Glutamatergic neuron (in vitro differentiated cells): ENCODE measurements at regions not wholly inside any gene's neighbourhood (a gene's known extent, or its start where the extent isn't known, plus 50 kb on each side); places are given as distances from the start of the nearest gene placed in this dataset.

Source experiments
- DNase-seq: peaks from one replicate; pipeline ENCODE4 v3.0.0; 2022
- H3K27ac Mint-ChIP-seq: one replicate; pipeline ENCODE4 v1.8.0; 2020; ENCODE audit warnings: mild to moderate bottlenecking, mixed read lengths, inconsistent platforms; ENCODE audit not compliant: unreplicated experiment
- H3K27me3 Mint-ChIP-seq: one replicate; pipeline ENCODE4 v1.8.0; 2020; ENCODE audit warnings: mild to moderate bottlenecking, moderate library complexity, mixed read lengths, inconsistent platforms; ENCODE audit not compliant: unreplicated experiment
- H3K36me3 Mint-ChIP-seq: one replicate; pipeline ENCODE4 v1.8.0; 2020; ENCODE audit warnings: mild to moderate bottlenecking, mixed read lengths, inconsistent platforms; ENCODE audit not compliant: unreplicated experiment
- H3K4me1 Mint-ChIP-seq: one replicate; pipeline ENCODE4 v1.8.0; 2020; ENCODE audit warnings: mild to moderate bottlenecking, low read depth, mixed read lengths, inconsistent platforms; ENCODE audit not compliant: unreplicated experiment
- H3K4me3 Mint-ChIP-seq: one replicate; pipeline ENCODE4 v1.8.0; 2020; ENCODE audit warnings: mild to moderate bottlenecking, mixed read lengths, inconsistent platforms; ENCODE audit not compliant: unreplicated experiment
- H3K9me3 Mint-ChIP-seq: one replicate; pipeline ENCODE4 v1.8.0; 2020; ENCODE audit warnings: mild to moderate bottlenecking, moderate library complexity, mixed read lengths, inconsistent platforms; ENCODE audit not compliant: unreplicated experiment
- TF ChIP-seq, protein P1 (sequence below): fragments of 200-600 bp; sonication (generic); IDR thresholded peaks from one replicate; pipeline ENCODE4 v1.5.0; 2021; ENCODE audit not compliant: partially characterized antibody, unreplicated experiment

DNA sequence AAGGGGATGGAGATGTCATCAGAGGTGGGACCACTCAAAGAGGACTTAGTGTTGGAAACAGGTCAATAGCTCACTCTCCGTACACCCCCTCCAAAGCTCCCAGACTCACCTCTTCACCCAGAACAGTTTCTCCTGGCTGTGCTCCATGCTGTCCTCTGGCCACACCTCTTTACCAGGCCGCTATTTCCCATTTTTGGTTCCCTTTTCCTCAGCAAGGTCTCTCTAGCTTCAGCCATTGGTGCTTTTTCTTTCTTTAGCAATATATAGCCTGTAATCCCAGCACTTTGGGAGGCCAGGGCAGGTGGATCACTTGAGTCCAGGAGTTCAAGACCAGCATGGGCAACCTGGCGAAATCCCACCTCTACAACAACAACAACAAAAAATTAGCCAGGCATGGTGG, 123.6 kb upstream of the SMAD3 start:
- Mint-ChIP-seq H3K27me3 (peaks cover 8% of the 10 kb centered on the region), H3K27ac (no peak overlapping the region), H3K9me3 (peaks cover 2% of the 10 kb centered on the region), H3K4me1 (peaks cover 2% of the 10 kb centered on the region), H3K36me3 (no peaks in the 10 kb centered on the region), H3K4me3 (no peak overlapping the region)
- DNase-seq, result no peak
- TF ChIP-seq, protein P1, sequence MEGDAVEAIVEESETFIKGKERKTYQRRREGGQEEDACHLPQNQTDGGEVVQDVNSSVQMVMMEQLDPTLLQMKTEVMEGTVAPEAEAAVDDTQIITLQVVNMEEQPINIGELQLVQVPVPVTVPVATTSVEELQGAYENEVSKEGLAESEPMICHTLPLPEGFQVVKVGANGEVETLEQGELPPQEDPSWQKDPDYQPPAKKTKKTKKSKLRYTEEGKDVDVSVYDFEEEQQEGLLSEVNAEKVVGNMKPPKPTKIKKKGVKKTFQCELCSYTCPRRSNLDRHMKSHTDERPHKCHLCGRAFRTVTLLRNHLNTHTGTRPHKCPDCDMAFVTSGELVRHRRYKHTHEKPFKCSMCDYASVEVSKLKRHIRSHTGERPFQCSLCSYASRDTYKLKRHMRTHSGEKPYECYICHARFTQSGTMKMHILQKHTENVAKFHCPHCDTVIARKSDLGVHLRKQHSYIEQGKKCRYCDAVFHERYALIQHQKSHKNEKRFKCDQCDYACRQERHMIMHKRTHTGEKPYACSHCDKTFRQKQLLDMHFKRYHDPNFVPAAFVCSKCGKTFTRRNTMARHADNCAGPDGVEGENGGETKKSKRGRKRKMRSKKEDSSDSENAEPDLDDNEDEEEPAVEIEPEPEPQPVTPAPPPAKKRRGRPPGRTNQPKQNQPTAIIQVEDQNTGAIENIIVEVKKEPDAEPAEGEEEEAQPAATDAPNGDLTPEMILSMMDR, result no peak

DNA sequence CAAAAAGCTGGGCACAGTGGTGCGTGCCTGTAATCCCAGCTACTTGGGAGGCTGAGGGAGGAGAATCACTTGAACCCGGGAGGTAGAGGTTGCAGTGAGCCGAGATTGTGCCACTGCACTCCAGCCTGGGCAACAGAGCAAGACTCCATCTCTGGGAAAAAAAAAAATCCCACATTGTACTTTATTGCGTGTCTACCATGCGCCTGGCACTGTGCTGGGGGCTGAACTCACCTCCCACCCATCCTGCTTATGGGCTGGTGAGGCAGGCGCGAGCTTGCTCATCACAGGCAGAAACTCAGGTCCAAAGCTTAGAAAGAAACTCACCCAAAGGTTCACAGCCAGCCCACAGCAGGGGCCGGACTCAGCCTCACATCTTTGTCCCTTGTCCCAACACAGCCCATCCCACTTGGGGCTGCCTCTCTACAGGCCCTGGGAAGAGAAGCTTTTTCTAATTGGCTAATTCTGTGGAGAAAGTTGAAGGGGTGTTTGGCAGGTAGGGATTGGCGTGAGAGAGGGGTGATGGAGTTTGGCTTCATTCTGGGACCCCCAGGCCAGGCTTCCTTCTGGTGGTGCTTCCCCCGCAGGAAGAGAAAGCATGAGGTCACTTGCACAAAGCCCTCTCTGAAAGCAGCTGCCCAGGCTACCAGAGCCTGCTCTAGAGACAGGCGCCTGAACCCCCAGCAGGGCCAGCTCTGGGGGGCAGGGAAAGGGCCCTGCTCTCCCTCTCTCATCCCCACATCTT, 122.6 kb upstream of the SMAD3 start:
- DNase-seq, result no peak
- TF ChIP-seq, protein P1, result no peak
- peaks cover 8% of the 10 kb centered on the region for H3K27me3 Mint-ChIP-seq
- H3K27ac Mint-ChIP-seq, result no peak overlapping the region
- H3K9me3 Mint-ChIP-seq, result peaks cover 2% of the 10 kb centered on the region
- no peaks in the 10 kb centered on the region for H3K4me1 Mint-ChIP-seq
- no peaks in the 10 kb centered on the region for H3K36me3 Mint-ChIP-seq
- no peak overlapping the region for H3K4me3 Mint-ChIP-seq

DNA sequence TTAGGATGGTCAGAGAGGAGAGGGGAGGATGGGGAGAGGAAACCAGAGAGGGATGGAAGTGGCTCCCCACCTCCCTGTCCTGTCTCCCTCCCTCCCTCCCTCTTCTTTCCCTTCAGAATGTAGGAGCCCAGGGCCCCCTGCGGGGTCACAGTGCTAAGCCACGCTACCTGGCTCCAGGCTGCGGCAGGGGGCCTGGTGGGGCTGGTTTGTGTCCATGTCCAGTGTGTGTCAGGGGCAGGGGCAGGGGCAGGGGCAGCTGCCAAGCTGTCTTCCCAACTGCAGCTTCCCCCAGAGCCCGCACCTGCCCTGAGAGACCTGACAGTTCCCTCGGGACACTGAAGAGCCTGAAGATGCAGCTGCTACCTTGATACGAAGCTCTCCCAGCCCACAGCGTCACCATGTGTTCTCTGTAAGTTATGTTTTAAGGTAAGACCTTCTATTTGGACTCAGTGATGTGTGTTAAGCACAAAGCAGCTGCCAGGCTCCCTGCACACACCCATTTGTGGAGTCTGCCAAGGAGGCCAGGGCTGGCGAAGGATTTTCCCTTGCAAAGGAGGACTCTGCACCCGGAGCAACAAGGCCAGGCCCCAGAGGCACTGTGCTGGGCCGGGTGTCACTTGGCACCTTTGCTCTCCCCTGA, 121.8 kb upstream of the SMAD3 start:
- peaks cover 2% of the 10 kb centered on the region for H3K9me3 Mint-ChIP-seq
- H3K27ac Mint-ChIP-seq, result no peak overlapping the region
- H3K27me3 Mint-ChIP-seq, result peaks cover 8% of the 10 kb centered on the region
- no peak overlapping the region for H3K4me3 Mint-ChIP-seq
- no peaks in the 10 kb centered on the region for H3K36me3 Mint-ChIP-seq
- H3K4me1 Mint-ChIP-seq, result no peaks in the 10 kb centered on the region
- TF ChIP-seq, protein P1, result no peak
- DNase-seq, result no peak

DNA sequence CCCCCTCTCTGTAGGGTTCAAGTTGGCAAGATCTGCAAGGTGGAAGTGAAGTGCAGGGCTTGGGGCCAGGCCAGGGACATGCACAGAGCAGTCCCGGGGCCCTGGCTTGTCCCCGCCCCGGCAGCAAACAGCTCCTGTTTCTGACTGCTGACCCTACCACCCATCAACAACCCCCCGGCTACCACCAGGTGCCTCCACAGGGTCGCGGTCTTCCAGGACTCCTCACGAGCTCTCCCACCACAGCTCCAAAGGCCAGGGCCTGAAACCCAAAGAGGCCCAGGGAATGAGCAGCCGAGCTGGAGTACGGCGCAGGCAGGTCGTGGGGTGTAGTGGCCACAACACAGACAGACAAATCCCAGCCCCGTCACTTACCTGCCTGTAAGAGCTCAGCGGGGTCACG, 121.3 kb upstream of the SMAD3 start:
- Mint-ChIP-seq H3K4me3 (no peak overlapping the region), H3K36me3 (no peaks in the 10 kb centered on the region), H3K27me3 (peaks cover 8% of the 10 kb centered on the region), H3K4me1 (no peaks in the 10 kb centered on the region), H3K27ac (no peak overlapping the region), H3K9me3 (peaks cover 2% of the 10 kb centered on the region)
- no peak for DNase-seq
- TF ChIP-seq, protein P1, result no peak

DNA sequence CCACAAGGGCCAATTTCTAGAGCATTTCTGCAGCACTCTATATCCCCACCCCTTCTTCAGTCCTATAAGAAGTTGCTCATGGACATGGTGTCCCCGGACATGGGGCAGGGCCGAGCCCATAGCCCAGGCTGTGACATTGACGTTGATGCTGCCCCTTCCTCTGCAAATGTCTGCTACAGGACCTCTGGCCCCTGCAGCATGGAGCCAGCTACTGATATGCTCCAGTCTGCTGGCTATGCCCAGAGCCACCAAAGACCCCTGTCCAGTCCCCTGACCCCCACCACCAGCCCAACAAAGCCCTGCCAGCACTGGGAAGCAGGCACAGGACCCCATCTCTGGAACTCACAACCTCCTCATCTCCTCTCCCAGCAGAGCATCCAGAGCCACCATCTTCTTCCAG, 120.1 kb upstream of the SMAD3 start:
- Mint-ChIP-seq H3K4me1 (no peaks in the 10 kb centered on the region), H3K4me3 (no peak overlapping the region), H3K36me3 (no peaks in the 10 kb centered on the region), H3K27ac (no peak overlapping the region), H3K27me3 (peaks cover 8% of the 10 kb centered on the region), H3K9me3 (peaks cover 4% of the 10 kb centered on the region)
- no peak for DNase-seq
- TF ChIP-seq, protein P1, result no peak
